ENCODE measurements at regions not wholly inside any gene's neighbourhood (a gene's known extent, or its start where the extent isn't known, plus 50 kb on each side); places are given as distances from the start of the nearest gene placed in this dataset.

- Histone ChIP-seq H3K23ac (ENCODE audit: low read depth, low read length) (no peak overlapping the region), H3K4ac (ENCODE audit: low read depth, low read length) (no peak overlapping the region), H2AFZ (replicated peaks; ENCODE audit: low read length, poor library complexity) (no peak overlapping the region), H2BK20ac (ENCODE audit: low read depth, low read length) (no peak overlapping the region), H3K9ac (ENCODE audit: low read depth, low read length) (no peak overlapping the region), H2AK9ac (replicated peaks; ENCODE audit: low read depth, low read length, poor library complexity) (no peak overlapping the region), H2AK5ac (ENCODE audit: low read depth, low read length) (no peak overlapping the region), H4K20me1 (ENCODE audit: insufficient read depth, low read length) (no peaks in the 10 kb centered on the region), H3K27me3 (ENCODE audit: control insufficient read depth, insufficient read depth, low read length) (no peaks in the 10 kb centered on the region), H3K9me1 (ENCODE audit: insufficient read depth, low read length) (no peaks in the 10 kb centered on the region), H4K5ac (ENCODE audit: low read depth, low read length) (no peak overlapping the region), H3K14ac (replicated peaks; ENCODE audit: low read depth, low read length) (no peak overlapping the region), H3K9me3 (ENCODE audit: control insufficient read depth, insufficient read depth, low read length) (no peaks in the 10 kb centered on the region), H4K91ac (ENCODE audit: insufficient read depth, low read depth, low read length) (no peak overlapping the region), H3K36me3 (ENCODE audit: control insufficient read depth, insufficient read depth, low read length) (no peaks in the 10 kb centered on the region), H3K4me3 (ENCODE audit: insufficient read depth, low read depth, low read length) (no peak overlapping the region), H3K56ac (ENCODE audit: extremely low read depth, insufficient read depth, low read length) (no peak overlapping the region), H3K18ac (ENCODE audit: low read depth, low read length) (no peak overlapping the region), H3K4me1 (ENCODE audit: control insufficient read depth, insufficient read depth, low read length) (no peaks in the 10 kb centered on the region), H3K79me1 (ENCODE audit: low read depth in 1 of 2, low read length in 2 of 2) (no peaks in the 10 kb centered on the region), H2BK120ac (ENCODE audit: low read depth, low read length) (no peak overlapping the region), H3K4me2 (ENCODE audit: low read depth, low read length) (no peak overlapping the region), H2BK5ac (ENCODE audit: low read depth, low read length, poor library complexity, severe bottlenecking) (no peak overlapping the region), H3K27ac (ENCODE audit: insufficient read depth, low read length) (no peak overlapping the region), H4K8ac (ENCODE audit: low read depth in 2 of 2, low read length in 2 of 2) (no peak overlapping the region), H2BK15ac (ENCODE audit: low read depth, low read length) (no peak overlapping the region)
- BruUV-seq (replicated peaks), result no TSS peak
- DNase-seq (no peak), ATAC-seq (ENCODE audit: low read depth) (no peak)
- intact Hi-C loops (cut with micrococcal nuclease) (no loop called here), dilution Hi-C loops (cut with HindIII; ENCODE audit: low sequenced_read_pairs, unreplicated experiment) (no loop called here), in situ Hi-C loops (cut with MboI; ENCODE audit: low sequenced_read_pairs) (no loop called here)
- ChIA-PET CTCF (no interaction called here), POLR2A (ENCODE audit: unreplicated experiment) (no interaction called here)
- TF ChIP-seq MAFK (IDR thresholded peaks at IDR 0.05; ENCODE audit: low read depth, low read length) (no peak), CTCF (conservative IDR thresholded peaks at IDR 0.05; ENCODE audit: low read depth, low read length) (no peak), POLR2A (IDR thresholded peaks at IDR 0.05; ENCODE audit: low read depth, low read length) (no peak), MAZ (IDR thresholded peaks at IDR 0.05; ENCODE audit: borderline replicate concordance, low read depth, low read length) (no peak), RAD21 (IDR thresholded peaks at IDR 0.05; ENCODE audit: low read length) (no peak), BHLHE40 (IDR thresholded peaks at IDR 0.05; ENCODE audit: low read depth, low read length) (no peak), CHD1 (IDR thresholded peaks at IDR 0.05; ENCODE audit: low read depth, low read length) (no peak), SMC3 (IDR thresholded peaks at IDR 0.05; ENCODE audit: low read depth, low read length) (no peak)
- WGBS, 2 experiments (ENCODE audit: extremely low coverage in 2 of 2, insufficient read length in 1 of 2), result no CpG with 5 or more reads among the region's 3 CpGs
These were observed 578.9 kb downstream of the HAO1 start for GRCh38 chr20:7361321-7361720.
